Hematopoietic multipotent progenitor cell treated with erythropoietin and hydrocortisone succinate and interleukin-3 and kit ligand, for 4 days (in vitro differentiated cells): ENCODE measurements at regions not wholly inside any gene's neighbourhood (a gene's known extent, or its start where the extent isn't known, plus 50 kb on each side); places are given as distances from the start of the nearest gene placed in this dataset.

Experiments
- DNase-seq: peaks from one replicate; pipeline ENCODE4 v3.0.0-alpha.2; 2015

DNA sequence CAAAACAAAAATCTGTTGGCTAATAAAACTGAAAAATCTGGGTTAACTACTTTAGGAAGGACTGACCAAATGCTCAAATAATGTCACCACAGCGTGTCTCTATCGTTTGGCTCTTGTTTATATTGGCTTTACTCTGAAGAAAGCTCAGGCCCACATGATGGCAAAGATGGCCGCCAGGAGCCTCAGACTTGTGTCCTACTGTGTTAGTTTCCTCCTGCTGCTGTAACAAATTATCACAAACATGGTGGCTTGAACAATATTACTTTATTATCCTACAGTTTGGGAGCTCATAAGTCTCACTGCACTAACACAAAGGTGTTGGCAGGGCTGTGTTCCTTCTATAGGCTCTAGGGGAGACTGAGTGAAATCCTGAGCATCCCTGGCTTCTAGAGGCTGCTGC, 303.0 kb downstream of the DAD1 start:
- no peak for DNase-seq

DNA sequence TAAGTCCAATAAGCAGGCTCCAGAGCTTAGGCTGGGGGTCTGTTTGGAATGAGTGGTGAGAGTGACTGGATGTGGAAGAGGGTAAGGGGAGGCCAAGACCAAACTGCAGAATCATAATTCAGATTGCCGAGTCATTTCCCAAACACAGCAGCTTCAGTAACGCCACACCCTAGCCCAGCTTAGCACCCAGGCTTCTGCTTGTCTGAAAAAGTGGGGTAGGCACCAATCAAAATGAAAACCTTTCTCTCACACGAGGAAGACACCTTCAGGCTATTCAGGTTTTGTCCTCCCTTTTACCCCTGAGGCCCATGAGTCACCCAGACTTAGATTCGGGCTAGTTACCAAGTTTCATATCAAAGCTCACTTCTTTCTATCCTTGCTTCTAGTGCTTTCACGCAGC, 306.1 kb downstream of the DAD1 start:
- peak; percentile 36 for DNase-seq

DNA sequence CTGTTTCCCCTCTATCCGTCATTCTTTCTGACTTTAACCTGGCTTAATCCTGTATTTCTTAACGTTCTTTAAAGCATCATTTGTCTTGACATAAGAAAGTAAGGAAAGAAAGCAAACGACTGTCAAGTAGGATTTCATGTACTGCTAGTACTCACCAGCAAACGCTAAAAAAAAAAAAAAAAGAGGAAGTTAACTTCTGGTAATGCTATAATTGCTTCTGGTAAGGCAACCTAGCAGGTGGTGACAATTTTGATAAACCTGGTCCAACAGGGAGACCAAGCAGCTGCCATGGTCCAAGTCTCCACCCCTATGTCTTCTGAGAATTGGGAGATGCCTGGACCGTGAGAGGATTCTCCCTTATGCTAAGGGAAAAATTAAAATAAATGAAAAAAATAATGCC, 306.6 kb downstream of the DAD1 start:
- DNase-seq, result peak; percentile 80

DNA sequence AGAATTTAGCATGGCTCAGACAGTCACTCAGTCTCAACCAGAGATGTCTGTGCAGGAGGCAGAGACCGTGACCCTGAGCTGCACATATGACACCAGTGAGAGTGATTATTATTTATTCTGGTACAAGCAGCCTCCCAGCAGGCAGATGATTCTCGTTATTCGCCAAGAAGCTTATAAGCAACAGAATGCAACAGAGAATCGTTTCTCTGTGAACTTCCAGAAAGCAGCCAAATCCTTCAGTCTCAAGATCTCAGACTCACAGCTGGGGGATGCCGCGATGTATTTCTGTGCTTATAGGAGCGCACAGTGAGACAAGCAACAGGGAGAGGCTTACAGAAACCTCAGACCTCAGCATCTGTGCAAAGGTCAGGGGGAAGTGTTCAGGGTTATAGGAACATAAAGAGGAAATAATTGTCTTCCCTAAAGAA, 307.6 kb downstream of the DAD1 start:
- peak; percentile 24 for DNase-seq

DNA sequence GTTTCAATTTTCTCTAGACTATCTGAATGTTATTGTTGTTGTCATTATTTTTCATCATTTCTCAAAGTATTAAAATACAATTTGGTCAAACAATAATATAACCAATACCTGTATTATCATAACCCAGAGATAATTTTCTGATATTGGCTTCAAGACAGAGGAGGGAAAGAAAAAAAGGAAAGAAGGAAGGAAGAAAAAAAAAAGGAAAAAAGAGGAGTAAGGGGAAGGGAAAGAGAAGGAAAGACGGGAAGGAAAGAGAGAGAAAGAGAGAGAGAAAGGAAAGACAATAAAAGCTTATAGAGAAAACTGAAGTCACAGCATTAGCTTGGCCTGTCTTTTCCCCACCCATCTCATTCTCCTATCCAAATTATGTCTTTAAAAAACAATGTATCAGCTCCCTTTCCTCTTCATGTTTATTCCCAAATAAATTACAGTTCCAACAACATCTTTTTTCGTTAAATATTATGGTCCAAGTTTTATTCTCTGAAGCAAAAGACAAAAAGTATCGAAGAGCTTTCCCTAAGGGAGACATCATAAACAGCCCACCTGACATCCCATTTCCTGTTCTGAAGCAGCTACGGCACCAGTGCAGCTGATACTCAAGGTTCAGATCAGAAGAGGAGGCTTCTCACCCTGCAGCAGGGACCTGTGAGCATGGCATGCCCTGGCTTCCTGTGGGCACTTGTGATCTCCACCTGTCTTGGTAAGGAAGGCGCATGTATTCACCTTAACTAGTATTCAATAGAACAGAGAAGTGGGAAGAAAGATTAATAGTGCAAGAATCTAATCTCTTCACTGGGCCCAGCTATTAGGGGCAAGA, 308.3 kb downstream of the DAD1 start:
- DNase-seq, result no peak

DNA sequence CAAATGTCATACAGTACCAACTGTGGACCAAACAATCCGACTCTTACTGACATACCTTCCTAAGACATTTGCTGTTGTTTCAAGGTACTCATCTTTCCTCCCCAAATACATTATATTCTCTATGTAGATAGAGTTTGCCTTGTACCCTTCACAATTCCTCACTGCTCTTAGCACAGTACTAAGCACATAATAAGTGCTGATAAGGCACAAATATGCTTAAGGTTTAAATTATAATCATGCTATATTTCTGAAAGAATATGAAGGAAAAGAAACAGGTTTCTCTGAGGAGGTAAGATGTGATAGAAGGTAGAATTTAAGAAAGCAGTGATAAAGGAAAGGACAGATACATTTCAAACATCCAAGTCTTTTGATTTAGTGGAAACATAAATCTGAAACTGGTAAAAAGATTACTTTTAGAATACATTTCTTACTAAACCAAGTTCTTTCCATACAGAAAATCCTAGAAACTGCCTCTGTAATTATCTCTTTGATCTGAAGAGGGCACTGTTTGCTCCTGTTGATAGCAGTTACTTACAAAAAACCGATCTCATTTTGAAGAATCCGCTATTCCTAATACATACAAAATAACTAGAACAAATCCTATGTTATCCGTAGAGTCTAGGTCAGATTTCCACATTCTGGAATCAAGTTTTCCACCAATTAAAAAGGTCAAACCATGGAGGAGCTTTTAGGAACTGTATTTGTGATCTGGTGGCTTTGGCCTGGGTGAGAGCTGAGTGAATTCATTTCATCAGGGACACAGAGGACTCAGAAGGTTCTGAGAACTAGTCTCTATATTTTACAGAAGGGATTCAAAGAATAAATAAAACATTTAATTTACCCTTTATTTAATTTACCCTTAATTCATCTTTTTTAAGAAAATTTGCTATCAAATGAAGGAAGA, 311.9 kb downstream of the DAD1 start:
- peak; percentile 51 for DNase-seq

DNA sequence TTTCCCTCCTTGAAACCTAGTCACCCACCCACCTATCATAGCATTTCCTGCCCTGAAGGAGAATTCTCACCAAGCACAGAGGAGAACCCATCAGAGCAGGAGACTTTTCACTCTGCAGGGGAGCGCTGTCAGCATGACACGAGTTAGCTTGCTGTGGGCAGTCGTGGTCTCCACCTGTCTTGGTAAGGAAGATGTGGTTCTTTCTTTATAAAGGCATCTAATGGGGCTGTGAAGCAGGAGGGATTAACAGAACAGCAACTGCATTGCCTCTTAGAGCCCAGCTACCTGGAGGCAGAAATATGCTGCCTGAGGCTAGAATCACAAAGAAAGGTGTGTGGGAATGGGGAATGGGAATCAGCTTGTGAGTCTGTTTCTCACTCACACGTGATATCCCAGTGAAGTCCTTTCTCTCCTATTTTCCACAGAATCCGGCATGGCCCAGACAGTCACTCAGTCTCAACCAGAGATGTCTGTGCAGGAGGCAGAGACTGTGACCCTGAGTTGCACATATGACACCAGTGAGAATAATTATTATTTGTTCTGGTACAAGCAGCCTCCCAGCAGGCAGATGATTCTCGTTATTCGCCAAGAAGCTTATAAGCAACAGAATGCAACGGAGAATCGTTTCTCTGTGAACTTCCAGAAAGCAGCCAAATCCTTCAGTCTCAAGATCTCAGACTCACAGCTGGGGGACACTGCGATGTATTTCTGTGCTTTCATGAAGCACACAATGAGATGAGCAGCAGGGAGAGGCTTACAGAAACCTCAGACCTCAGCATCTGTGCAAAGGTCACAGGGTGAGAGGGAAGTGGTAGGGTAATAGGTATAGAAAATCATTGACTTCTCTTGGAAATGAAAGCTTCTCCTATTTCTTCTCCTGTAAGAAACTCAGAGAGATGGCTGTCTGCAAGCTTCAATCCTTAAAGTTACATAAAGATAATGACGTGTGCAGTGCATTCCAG, 316.9 kb downstream of the DAD1 start:
- DNase-seq, result no peak

DNA sequence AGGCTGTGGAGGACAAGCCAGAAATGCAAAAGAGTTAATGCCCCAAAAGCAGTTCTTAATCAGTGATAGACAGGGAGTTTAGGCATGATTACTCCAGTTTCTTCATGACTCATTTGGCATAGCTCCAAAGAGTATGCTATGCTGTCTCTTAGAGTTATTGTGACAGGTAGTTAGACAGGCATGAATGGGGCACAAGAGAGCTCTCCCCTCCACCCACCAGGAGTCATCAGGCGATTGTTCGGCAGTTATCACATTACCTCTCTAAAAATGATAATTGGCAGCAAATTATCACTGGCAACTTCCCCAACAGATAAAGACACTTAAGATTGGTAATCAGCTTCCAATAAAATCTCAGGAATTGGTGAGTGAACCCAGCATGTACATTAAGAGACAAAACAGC, 320.1 kb downstream of the DAD1 start:
- peak; percentile 63 for DNase-seq

DNA sequence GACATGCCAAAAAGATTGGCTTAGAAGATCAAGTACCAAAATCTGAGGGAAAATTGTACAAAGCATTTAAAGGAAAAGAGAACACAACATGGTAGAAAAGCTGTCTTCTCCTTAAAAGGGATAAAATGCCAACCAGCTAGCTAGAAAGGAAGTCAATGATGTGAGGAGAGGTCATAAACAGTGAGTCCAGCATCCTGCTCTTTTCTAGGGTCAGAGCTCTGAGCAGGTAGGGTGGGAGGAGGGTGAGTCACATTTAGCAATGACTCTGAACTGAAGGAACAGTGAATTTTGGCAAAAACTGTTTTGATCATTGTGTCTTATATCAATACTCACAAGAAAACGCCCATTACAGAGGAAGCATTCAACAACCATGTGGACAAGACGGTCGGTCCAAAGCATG, 322.3 kb downstream of the DAD1 start:
- no peak for DNase-seq

DNA sequence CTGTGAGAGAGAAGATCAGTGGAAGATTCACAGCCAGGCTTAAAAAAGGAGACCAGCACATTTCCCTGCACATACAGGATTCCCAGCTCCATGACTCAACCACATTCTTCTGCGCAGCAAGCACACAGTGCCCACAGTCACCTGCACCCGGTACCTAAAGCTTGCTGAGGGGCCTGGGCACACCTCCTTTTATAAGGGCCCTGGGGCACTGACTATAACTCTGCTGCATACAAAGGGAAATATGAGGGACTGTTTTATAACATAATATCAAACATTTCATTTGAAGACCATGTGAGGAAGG, 322.9 kb downstream of the DAD1 start:
- no peak for DNase-seq

DNA sequence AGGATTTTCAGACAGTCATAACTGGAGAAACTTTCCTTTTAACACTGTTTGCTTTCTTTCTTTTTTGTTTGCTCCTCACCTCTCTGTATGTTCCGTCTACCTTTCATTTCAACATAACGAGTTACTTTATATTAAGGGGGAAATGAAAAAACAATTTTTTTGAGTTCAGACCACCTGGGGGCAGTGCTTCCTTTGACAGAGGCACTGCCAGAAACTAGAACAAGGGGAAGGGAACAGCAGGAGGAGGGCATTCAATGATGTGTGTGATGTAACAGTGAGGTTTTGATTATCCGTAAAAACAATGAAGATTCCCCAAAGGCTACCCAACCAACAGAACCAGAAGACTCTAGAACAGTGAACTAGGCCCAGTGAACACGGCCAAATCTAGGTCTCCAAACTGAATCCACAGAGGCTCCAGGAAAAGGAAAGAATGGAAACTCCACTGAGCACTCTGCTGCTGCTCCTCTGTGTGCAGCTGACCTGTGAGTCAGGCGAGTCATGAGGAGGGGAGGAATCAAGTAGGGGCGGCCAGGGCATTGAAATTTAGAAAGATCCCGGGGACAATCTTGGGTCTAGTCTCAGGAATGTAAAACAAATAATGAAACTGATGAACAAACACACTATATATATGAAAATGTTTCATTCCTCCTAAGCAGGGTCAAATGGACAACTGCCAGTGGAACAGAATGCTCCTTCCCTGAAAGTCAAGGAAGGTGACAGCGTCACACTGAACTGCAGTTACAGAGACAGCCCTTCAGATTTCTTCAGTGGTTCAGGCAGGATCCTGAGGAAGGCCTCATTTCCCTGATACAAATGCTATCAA, 323.5 kb downstream of the DAD1 start:
- DNase-seq, result peak; percentile 66

DNA sequence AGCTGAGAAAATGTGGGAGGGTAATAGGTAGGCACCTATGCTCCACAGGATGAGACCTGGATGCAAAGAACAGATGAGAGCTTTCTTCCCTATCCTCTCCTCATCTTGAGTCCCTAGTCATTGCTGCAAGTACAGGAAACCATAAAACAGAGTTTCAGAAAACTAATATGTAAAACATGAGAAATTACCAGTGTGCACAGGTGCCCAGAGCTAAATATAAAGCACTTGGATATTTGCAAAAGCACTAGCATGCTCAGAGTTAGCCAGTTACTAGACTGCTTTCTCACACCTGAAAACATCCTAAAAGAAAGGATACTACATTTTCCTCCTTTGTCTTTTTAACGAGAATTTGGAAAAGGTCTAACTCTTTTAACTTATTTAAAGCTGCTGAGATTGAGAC, 324.3 kb downstream of the DAD1 start:
- no peak for DNase-seq

DNA sequence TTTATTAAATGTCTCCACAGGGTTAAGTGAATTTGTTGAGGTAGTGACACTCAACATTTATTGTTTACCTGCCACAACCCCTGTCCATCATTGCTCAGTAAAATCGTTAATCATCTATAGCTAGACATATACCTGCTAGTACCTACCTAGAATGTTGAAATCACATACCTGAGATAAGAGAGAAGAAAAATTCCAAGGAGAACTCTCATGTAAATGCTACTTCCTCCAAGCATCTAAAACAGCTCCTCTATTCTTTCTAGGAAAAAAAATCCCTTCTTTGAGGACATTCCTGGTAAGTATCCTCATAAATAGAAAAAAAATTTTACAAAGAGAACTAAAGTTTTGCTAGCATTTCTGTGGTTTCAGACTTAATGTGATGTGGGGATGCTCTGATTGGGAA, 325.1 kb downstream of the DAD1 start:
- no peak for DNase-seq

DNA sequence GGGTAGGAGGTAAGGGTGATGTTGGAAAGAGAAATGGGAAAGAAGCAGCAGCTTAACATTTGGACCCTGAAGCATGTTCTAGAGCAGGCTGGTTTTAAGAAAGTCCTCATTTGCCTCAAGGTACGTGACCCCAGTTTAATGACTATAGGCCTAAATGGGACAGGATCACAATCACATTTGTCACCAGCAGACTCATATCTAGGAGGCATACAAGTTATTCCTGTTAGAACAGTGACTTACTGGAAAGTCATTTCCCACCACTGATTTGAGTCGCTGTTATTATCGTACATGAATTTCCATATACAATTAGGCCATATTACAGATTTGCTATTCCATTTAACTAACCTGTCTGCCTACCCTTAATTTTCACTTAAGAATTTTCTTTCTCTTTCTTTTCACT, 326.1 kb downstream of the DAD1 start:
- DNase-seq, result no peak

DNA sequence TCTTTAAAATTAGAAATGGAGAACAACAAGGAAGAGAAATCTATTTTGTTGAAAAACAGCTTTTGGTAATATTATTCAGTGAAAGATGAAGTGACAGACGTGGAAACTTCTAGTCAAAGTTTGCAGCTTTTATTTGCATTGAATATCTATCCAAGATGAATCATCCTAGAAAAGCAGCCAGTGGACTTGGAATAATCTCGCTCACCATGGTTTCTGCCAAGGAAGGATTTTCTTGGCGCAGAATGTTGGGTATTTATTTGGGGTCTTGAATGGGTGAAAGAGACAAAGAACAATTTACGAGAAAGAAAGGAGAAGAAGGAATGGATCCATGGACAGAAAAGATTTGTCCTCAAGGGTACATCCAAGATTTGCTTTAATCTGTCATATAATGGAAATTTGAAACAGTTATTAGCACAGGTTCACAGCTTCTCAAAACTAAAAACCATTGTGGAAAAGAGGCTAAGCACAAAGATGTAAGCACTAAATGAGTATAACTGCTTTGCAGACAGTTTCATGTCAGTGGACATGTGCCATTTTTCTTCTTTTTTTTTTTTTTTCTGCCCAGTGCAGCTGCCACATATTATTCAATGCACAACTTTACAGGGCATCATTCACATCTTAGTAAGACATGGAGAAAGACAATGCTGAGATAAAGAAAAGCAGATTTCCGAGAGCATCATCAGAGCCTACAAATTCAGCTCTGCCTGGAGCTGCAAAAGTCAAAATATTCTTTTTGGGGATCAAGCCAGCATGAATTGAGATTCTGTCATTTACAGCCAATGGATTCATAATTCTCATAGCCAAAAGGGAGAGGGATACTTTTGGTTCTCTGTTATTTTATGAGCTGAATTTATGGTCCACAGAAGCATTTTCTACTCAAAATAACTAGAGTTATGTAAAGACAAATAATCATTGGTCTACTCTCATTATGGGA, 333.7 kb downstream of the DAD1 start:
- DNase-seq, result no peak

DNA sequence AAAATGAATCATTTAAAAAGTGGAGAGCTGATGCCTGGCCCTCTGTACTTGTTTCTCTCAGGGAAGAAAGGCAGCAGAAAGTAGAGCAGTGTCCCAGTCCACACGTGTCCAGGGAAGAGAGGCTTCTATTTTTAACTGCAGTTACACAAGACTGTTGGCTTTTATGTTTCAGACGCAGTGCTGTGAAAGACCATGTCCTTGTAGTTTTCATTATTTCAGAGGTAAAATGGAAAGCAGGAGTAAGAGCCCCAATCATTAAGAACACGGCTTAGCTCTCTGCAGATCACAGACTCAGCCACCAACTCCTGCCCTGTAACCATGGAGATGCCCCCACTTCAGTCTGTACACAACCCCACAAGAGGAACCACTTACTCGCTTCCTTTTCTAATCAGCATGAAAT, 336.3 kb downstream of the DAD1 start:
- DNase-seq, result peak; percentile 58

DNA sequence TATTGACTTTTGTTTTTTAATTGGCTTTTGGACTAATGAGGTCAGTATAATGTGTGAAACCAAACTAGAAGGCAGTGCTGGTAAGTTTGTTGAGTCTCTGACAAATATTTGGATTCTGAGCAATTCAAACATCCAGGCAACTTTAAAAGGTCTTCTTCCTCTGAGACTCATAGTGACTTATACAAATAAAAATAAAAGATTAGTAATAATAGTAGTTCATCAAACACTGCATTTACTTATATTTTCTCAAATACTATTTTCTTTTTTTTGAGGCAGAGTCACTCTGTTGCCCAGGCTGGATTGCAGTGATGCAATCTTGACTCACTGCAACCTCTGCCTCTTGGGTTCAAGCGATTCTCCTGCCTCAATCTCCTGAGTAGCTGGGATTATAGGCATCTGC, 337.9 kb downstream of the DAD1 start:
- DNase-seq, result no peak

DNA sequence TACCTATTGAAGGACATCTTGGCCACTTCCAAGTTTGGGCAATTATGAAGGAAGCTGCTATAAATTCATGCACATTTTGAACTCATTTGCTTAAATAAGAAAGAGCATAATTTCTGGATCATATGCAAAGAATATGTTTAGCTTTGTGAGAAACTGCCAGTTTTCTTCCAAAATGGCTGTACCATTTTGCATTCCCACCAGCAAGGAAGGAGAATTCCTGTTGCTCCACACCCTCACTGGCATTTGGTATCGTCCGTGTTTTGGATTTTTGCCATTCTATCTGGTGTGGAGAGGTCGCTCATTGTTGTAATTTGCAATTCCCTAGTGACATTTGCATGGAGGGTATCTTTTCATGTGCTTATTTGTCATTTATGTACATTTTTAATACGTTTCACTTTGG, 339.3 kb downstream of the DAD1 start:
- DNase-seq, result no peak

DNA sequence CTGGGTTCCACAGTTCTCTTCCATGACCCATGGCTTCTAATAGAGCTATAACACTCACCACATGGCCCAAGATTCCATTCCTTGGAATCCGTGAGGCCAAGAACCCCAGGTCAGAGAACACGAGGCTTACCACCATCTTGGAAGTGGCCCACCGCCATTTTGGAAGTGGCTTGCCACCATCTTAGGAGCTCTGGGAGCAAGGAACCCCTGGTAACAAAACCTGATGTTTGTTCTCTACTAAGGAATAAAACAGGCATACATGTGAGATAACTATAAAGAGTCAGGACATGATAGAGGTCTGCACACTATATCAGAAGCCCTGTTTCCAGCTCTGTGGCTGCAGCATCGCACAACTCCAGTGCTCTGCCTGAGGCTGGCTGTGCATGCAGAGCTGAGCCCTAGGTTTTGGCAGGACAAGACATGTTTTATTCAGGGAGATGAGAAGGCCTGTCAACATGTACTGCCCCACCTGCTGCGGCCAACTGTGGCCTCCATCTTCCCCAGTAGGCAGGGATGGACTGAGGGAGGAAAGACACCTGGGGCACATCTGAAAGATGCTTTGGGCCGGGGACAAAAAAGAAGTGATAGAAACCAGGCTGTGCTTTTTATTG, 344.9 kb downstream of the DAD1 start:
- DNase-seq, result no peak

DNA sequence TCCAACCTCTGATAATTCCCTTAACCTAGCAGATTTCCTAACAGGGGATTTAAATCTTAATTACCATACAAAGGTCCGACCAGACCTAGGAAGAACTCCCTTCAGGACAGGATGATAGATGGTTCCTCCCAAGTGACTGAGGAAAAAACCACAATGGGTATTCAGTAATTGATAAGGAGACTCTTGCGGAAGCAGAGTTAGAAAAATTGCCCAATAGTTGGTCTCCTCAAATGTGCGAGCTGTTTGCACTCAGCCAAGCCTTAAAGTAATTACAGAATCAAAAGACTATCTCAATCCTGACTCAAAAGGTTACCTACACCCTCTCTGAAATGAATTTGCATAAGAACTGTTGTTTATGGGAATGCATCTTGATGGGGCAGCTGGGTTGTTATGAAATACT, 350.7 kb downstream of the DAD1 start:
- peak; percentile 74 for DNase-seq

DNA sequence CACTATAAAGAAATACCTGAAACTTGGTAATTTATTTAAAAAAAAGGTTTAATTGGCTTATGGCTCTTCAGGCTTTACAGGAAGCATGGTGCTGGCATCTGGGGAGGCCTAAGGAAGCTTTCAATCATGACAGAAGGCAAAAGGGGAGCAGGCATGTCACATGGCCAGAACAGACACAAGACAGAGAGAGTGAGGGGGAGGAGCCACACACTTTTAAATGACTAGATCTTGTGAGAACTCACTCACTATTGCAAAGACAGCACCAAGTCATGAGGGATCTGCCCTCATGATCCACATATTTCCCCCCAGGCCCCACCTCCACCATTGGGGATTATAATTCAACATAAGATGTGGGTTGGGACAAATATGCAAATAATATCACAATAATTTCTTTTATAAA, 355.6 kb downstream of the DAD1 start:
- DNase-seq, result no peak
